Upper lobe of left lung (tissue), 6 donors: ENCODE measurements at regions not wholly inside any gene's neighbourhood (a gene's known extent, or its start where the extent isn't known, plus 50 kb on each side); places are given as distances from the start of the nearest gene placed in this dataset.

Experiments used
- ATAC-seq, 2 donors: fragments of 200-7000 bp; cut with Tn5 transposase; one replicate each; pipeline ENCODE4 v1.9.1; 2022; ENCODE audit warnings: mild to moderate bottlenecking in 2 of 2, moderate library complexity in 2 of 2; ENCODE audit not compliant: low FRiP score in 2 of 2
- DNase-seq, 2 donors: peaks; one replicate each; pipeline ENCODE4 v3.0.0-alpha.2; 2019 to 2020
- H3K27ac ChIP-seq, 4 donors: fragments of 200-600 bp; sonication (generic); one replicate each; pipeline ENCODE4 v1.5.1; 2016 to 2019
- H3K27me3 ChIP-seq, 4 donors: fragments of 200-600 bp; sonication (generic); one replicate each; pipeline ENCODE4 v1.5.1; 2017 to 2019
- H3K36me3 ChIP-seq, 4 donors: fragments of 200-600 bp; sonication (generic); one replicate each; pipeline ENCODE4 v1.5.1; 2016 to 2019
- H3K4me1 ChIP-seq, 4 donors: fragments of 200-600 bp; sonication (generic); one replicate each; pipeline ENCODE4 v1.5.1; 2018 to 2019
- H3K4me3 ChIP-seq, 4 donors: fragments of 200-600 bp; sonication (generic); one replicate each; pipeline ENCODE4 v1.5.1; 2017 to 2019; ENCODE audit warnings: mild to moderate bottlenecking in 2 of 4, moderate library complexity in 1 of 4
- H3K9me3 ChIP-seq, 4 donors: fragments of 200-600 bp; sonication (generic); one replicate each; pipeline ENCODE4 v1.5.1; 2018 to 2019
- EP300 ChIP-seq, 4 donors: sonication (generic); formaldehyde crosslinking; IDR thresholded peaks; one replicate each; pipeline ENCODE4 v1.5.1; 2017; ENCODE audit warnings: antibody characterized with exemption in 4 of 4, control low read depth in 2 of 4
- POLR2A ChIP-seq, 4 donors: fragments of 450-650 bp; IDR thresholded peaks; one replicate each; pipeline ENCODE4 v1.5.1; 2016 to 2017; ENCODE audit warnings: antibody characterized with exemption in 4 of 4, mild to moderate bottlenecking in 2 of 4
- POLR2AphosphoS5 ChIP-seq, 2 donors: sonication (generic); formaldehyde crosslinking; IDR thresholded peaks; one replicate each; pipeline ENCODE4 v1.5.1; 2017; ENCODE audit warnings: antibody characterized with exemption in 2 of 2
- WGBS, 2 donors: methylation state at CpG; one replicate each; pipeline ENCODE4 v1.1.5; 2017 to 2018; 5-methylcytosine and 5-hydroxymethylcytosine counted together
- TF ChIP-seq, protein P1 (sequence below), 6 experiments: fragments of 450-650 bp in 4 of 6; fragments of 200-600 bp in 2 of 6; sonication (generic) in 2 of 6; IDR thresholded peaks; one replicate each; pipeline ENCODE4 v1.5.1; 2016 to 2019; ENCODE audit warnings: antibody characterized with exemption in 6 of 6
- donor health status: DM: no; HTN: no; CAD: no; lungs with moderate emphysema.
- donor health status: DM: no; HTN: yes; CAD: no; lungs with severe emphysema.

GRCh38 chr4:79074040-79074439, 134.8 kb upstream of the PAQR3 start:
- Histone ChIP-seq H3K9me3 (peaks cover 0 to 4% (median 2%) of the 10 kb centered on the region in 4 donors), H3K4me3 (no peak overlapping the region), H3K4me1 (no peaks in the 10 kb centered on the region), H3K27me3 (no peaks in the 10 kb centered on the region), H3K36me3 (no peaks in the 10 kb centered on the region), H3K27ac (no peak overlapping the region)
- 88 to 100% methylated on average over 1 of the region's 1 CpG for WGBS, 2 donors
- no peak for DNase-seq
- TF ChIP-seq POLR2A (IDR thresholded peaks at IDR 0.05) (no peak), EP300 (IDR thresholded peaks at IDR 0.05) (no peak), POLR2AphosphoS5 (IDR thresholded peaks at IDR 0.05) (no peak)
- TF ChIP-seq, protein P1, sequence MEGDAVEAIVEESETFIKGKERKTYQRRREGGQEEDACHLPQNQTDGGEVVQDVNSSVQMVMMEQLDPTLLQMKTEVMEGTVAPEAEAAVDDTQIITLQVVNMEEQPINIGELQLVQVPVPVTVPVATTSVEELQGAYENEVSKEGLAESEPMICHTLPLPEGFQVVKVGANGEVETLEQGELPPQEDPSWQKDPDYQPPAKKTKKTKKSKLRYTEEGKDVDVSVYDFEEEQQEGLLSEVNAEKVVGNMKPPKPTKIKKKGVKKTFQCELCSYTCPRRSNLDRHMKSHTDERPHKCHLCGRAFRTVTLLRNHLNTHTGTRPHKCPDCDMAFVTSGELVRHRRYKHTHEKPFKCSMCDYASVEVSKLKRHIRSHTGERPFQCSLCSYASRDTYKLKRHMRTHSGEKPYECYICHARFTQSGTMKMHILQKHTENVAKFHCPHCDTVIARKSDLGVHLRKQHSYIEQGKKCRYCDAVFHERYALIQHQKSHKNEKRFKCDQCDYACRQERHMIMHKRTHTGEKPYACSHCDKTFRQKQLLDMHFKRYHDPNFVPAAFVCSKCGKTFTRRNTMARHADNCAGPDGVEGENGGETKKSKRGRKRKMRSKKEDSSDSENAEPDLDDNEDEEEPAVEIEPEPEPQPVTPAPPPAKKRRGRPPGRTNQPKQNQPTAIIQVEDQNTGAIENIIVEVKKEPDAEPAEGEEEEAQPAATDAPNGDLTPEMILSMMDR (IDR thresholded peaks at IDR 0.05), result no peak
- no peak for ATAC-seq

DNA sequence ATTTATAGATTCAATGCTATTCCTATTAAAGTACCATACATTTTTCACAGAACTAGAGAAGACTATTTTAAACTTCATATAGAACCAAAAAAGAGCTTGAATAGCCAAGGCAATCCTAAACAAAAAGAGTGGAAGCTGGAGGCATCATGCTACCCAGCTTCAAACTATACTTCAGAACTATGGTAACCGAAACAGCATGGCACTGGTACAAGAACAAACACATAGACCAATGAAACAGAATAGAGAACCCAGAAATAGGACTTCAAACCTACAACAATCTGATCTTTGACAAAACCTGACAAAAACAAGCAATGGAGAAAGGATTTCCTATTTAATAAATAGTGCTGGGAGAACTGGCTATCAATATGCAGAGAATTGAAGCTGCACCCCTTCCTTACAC, 134.2 kb upstream of the PAQR3 start:
- no peak for DNase-seq
- Histone ChIP-seq H3K4me1 (no peaks in the 10 kb centered on the region), H3K36me3 (no peaks in the 10 kb centered on the region), H3K9me3 (peaks cover 0 to 4% (median 2%) of the 10 kb centered on the region in 4 donors), H3K27me3 (no peaks in the 10 kb centered on the region), H3K27ac (no peak overlapping the region), H3K4me3 (no peak overlapping the region)
- ATAC-seq, result no peak
- 89 to 100% methylated on average over 1 of the region's 1 CpG for WGBS, 2 donors
- TF ChIP-seq POLR2AphosphoS5 (IDR thresholded peaks at IDR 0.05), result no peak
- TF ChIP-seq POLR2A (IDR thresholded peaks at IDR 0.05), result no peak
- TF ChIP-seq, protein P1 (IDR thresholded peaks at IDR 0.05), result no peak
- TF ChIP-seq EP300 (IDR thresholded peaks at IDR 0.05), result no peak

DNA sequence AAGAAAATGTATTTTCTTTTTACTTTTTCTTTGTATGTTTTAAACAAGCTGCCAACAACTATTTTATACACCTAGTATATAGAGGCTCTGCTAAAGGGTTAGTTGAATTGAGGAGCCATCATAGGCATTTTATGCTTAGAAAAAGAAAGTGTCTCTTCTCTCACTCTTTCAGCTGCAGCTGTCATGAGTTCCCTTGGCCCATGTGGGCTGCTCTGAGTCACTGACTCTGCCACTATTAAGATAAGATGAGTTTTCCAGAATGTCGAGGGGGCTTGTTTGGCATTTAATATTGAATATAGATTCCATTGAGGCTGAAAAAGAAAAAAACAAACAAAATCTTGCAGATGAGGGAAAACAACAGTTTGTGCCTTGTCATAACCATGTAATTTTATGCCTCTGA, 126.0 kb upstream of the PAQR3 start:
- Histone ChIP-seq H3K9me3 (no peaks in the 10 kb centered on the region), H3K27me3 (no peaks in the 10 kb centered on the region), H3K4me1 (no peaks in the 10 kb centered on the region), H3K4me3 (no peak overlapping the region), H3K36me3 (no peaks in the 10 kb centered on the region), H3K27ac (no peak overlapping the region)
- ATAC-seq (no peak), DNase-seq (no peak)
- WGBS, 2 donors, result 39 to 64% methylated on average over 1 of the region's 1 CpG
- TF ChIP-seq, protein P1 (IDR thresholded peaks at IDR 0.05), result no peak
- TF ChIP-seq POLR2A (IDR thresholded peaks at IDR 0.05) (no peak), EP300 (IDR thresholded peaks at IDR 0.05) (no peak), POLR2AphosphoS5 (IDR thresholded peaks at IDR 0.05) (no peak)

GRCh38 chr4:79064806-79065205, 125.6 kb upstream of the PAQR3 start:
- Histone ChIP-seq H3K4me1 (no peaks in the 10 kb centered on the region), H3K36me3 (no peaks in the 10 kb centered on the region), H3K27ac (no peak overlapping the region), H3K4me3 (no peak overlapping the region), H3K9me3 (no peaks in the 10 kb centered on the region), H3K27me3 (no peaks in the 10 kb centered on the region)
- ATAC-seq, result no peak
- WGBS, 2 donors, result 68 to 69% methylated on average over 3 of the region's 3 CpGs
- TF ChIP-seq POLR2A (IDR thresholded peaks at IDR 0.05), result no peak
- TF ChIP-seq, protein P1 (IDR thresholded peaks at IDR 0.05), result no peak
- TF ChIP-seq EP300 (IDR thresholded peaks at IDR 0.05), result no peak
- TF ChIP-seq POLR2AphosphoS5 (IDR thresholded peaks at IDR 0.05), result no peak
- DNase-seq, result no peak

DNA sequence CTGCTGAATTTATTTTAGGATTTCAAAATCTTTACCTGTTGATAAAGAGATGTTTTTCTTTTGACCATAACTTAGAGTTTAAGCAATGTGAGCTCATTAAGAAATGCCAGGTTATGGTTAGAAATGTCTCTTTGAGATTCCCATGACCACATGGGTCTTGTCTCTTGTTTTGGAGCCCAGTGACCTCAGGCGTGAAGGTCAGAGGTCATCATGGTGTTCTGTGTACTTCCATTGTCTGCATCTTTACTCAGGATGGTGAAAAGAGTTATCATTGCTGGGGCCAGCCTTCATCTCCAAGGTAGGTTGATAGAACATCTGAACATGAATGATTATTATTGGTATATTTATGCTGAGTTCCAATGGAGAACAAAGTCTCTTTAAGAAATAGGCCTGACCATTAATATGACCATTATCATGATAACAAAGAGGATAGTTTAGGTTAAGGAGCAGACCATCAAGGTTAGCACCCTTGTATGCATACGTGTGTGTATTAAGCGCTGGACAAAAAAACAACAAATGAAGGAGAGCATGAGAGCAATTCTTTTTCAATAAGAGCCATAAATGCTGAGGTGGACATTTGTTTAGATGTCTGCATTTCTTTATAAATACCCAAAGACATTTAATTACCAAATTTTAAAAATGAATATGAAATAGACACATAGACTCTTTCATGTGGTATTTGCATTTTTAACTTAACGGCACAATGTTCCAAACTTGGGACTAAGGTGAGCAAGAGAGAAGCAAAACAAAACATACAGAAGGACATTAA, 120.6 kb upstream of the PAQR3 start:
- Histone ChIP-seq H3K9me3 (no peaks in the 10 kb centered on the region), H3K27me3 (no peaks in the 10 kb centered on the region), H3K27ac (no peak overlapping the region), H3K4me1 (no peaks in the 10 kb centered on the region), H3K36me3 (no peaks in the 10 kb centered on the region), H3K4me3 (no peak overlapping the region)
- no peak for DNase-seq
- WGBS, 2 donors, result 95% methylated on average over 4 of the region's 4 CpGs
- ATAC-seq, result no peak
- TF ChIP-seq, protein P1 (IDR thresholded peaks at IDR 0.05), result no peak
- TF ChIP-seq POLR2AphosphoS5 (IDR thresholded peaks at IDR 0.05), result no peak
- TF ChIP-seq EP300 (IDR thresholded peaks at IDR 0.05), result no peak
- no peak for TF ChIP-seq POLR2A (IDR thresholded peaks at IDR 0.05)
